GM12878 (cell line): ENCODE measurements at regions not wholly inside any gene's neighbourhood (a gene's known extent, or its start where the extent isn't known, plus 50 kb on each side); places are given as distances from the start of the nearest gene placed in this dataset.

Experiments
- ATAC-seq: fragments of 200-7000 bp; cut with Tn5 transposase; 3 replicates; pipeline ENCODE4 v1.9.1; 2020; ENCODE audit warnings: mild to moderate bottlenecking, moderate library complexity
- BruUV-seq: library from RNA; stranded (reverse); fragments of 400-500 nt; replicated peaks from 2 replicates; lab custom pipeline; 2021; lab: Mats Ljungman, UMichigan
- CTCF ChIA-PET: fragments of 300-600 bp; sonication (Branson Sonifier 250); formaldehyde crosslinking; extraction: SDS; loops from one replicate; lab custom pipeline; 2021; ENCODE audit warnings: inconsistent platforms; lab: Yijun Ruan, JAX
- POLR2A ChIA-PET: fragments of 350-600 bp; formaldehyde crosslinking; extraction: SDS; loops from one replicate; lab custom pipeline; 2021; ENCODE audit warnings: inconsistent platforms; lab: Charles Lee
- RAD21 ChIA-PET: fragments of 300-600 bp; sonication (Branson Sonifier 250); formaldehyde crosslinking; loops from one replicate; lab custom pipeline; 2023; ENCODE audit warnings: antibody characterized with exemption; ENCODE audit not compliant: unreplicated experiment; lab: Charles Lee
- SMC1A ChIA-PET: fragments of 300-600 bp; sonication (Branson Sonifier 250); formaldehyde crosslinking; loops from one replicate; lab custom pipeline; 2023; ENCODE audit not compliant: unreplicated experiment, uncharacterized antibody; lab: Charles Lee
- DNase-seq: peaks from one replicate; pipeline ENCODE4 v3.0.0-alpha.2; 2011; ENCODE audit warnings: low read depth, low spot score
- FAIRE-seq: peaks from 3 replicates; lab custom pipeline; 2011; peaks lifted over from hg19 to GRCh38; lab: Jason Lieb, UNC
- H2AFZ ChIP-seq: 2 replicates; pipeline ENCODE4 v1.6.0; 2011; ENCODE audit warnings: low read depth, low read length, control low read depth; ENCODE audit not compliant: control insufficient read depth
- H3K27ac ChIP-seq: 2 replicates; pipeline ENCODE4 v1.5.1; 2011; ENCODE audit warnings: control low read depth; ENCODE audit not compliant: control insufficient read depth, insufficient read depth
- H3K27me3 ChIP-seq, 2 experiments: replicated peaks in 1 of 2; 2 replicates each; pipeline versions ENCODE4 v1.6.0 to v1.6.1; 2011; ENCODE audit warnings: low read length in 1 of 2; ENCODE audit not compliant: control insufficient read depth in 2 of 2, insufficient read depth in 2 of 2
- H3K36me3 ChIP-seq, 2 experiments: 2 replicates each; pipeline ENCODE4 v1.5.1; 2011; ENCODE audit warnings: low read length in 1 of 2; ENCODE audit not compliant: control insufficient read depth in 2 of 2, insufficient read depth in 2 of 2
- H3K4me1 ChIP-seq: 2 replicates; pipeline ENCODE4 v1.6.1; 2011; ENCODE audit warnings: mild to moderate bottlenecking, low read length, moderate library complexity, mixed read lengths; ENCODE audit not compliant: control insufficient read depth, insufficient read depth
- H3K4me2 ChIP-seq: 2 replicates; pipeline ENCODE4 v1.6.0; 2011; ENCODE audit warnings: control low read depth; ENCODE audit not compliant: control insufficient read depth, insufficient read depth
- H3K4me3 ChIP-seq: fragments of 200-600 bp; sonication (generic); 2 replicates; pipeline ENCODE4 v1.5.1; 2016
- H3K79me2 ChIP-seq: 2 replicates; pipeline ENCODE4 v1.6.0; 2011; ENCODE audit warnings: low read length; ENCODE audit not compliant: control insufficient read depth, insufficient read depth
- H3K9ac ChIP-seq: 2 replicates; pipeline ENCODE4 v1.8.0; 2011; ENCODE audit warnings: low read length, control low read depth, mixed read lengths; ENCODE audit not compliant: control insufficient read depth, insufficient read depth
- H3K9me3 ChIP-seq: replicated peaks from 3 replicates; pipeline ENCODE4 v1.5.1; 2011; ENCODE audit warnings: mild to moderate bottlenecking, low read length; ENCODE audit not compliant: control insufficient read depth, insufficient read depth
- H4K20me1 ChIP-seq: 2 replicates; pipeline ENCODE4 v1.6.0; 2011; ENCODE audit not compliant: control insufficient read depth, insufficient read depth
- BHLHE40 ChIP-seq, 2 experiments: fragments of 450-650 bp in 1 of 2; IDR thresholded peaks; 2 replicates each; pipeline ENCODE4 v1.6.1; 2011 to 2017; ENCODE audit warnings: low read depth in 2 of 2, borderline replicate concordance in 1 of 2, improper control_type of control experiment in 1 of 2, low read length in 1 of 2, mild to moderate bottlenecking in 1 of 2
- CBX5 ChIP-seq: sonication (generic); IDR thresholded peaks from 2 replicates; pipeline ENCODE4 v1.6.1; 2016; ENCODE audit warnings: low read depth, moderate library complexity, mild to moderate bottlenecking, inconsistent platforms
- FOS ChIP-seq: IDR thresholded peaks from 3 replicates; pipeline ENCODE4 v1.6.1; 2011; ENCODE audit warnings: borderline replicate concordance; ENCODE audit not compliant: insufficient read length; ENCODE audit errors: extremely low read depth
- FOXM1 ChIP-seq: IDR thresholded peaks from 2 replicates; pipeline ENCODE4 v1.6.1; 2012; ENCODE audit warnings: low read depth, mild to moderate bottlenecking, inconsistent platforms, low read length, moderate library complexity
- HCFC1 ChIP-seq: fragments of 150-350 bp; IDR thresholded peaks from 2 replicates; pipeline ENCODE4 v1.6.1; 2014; ENCODE audit warnings: low read length
- IKZF1 ChIP-seq: fragments of 450-650 bp; conservative IDR thresholded peaks from 2 replicates; pipeline ENCODE4 v1.6.1; 2017; ENCODE audit warnings: antibody characterized with exemption, mild to moderate bottlenecking
- MTA3 ChIP-seq: IDR thresholded peaks from 2 replicates; pipeline ENCODE4 v1.6.1; 2012; ENCODE audit warnings: low read length, inconsistent platforms, borderline replicate concordance
- MYC ChIP-seq: IDR thresholded peaks from 2 replicates; pipeline ENCODE4 v1.6.1; 2011; ENCODE audit warnings: mild to moderate bottlenecking, low read length, moderate library complexity, inconsistent platforms; ENCODE audit not compliant: insufficient read depth, insufficient replicate concordance, insufficient read length, severe bottlenecking
- NR2F1 ChIP-seq: fragments of 450-650 bp; conservative IDR thresholded peaks from 2 replicates; pipeline ENCODE4 v1.6.1; 2017; ENCODE audit warnings: mild to moderate bottlenecking
- PAX8 ChIP-seq: fragments of 450-650 bp; IDR thresholded peaks from 2 replicates; pipeline ENCODE4 v1.6.1; 2017; ENCODE audit warnings: mild to moderate bottlenecking, moderate library complexity
- PML ChIP-seq: IDR thresholded peaks from 2 replicates; pipeline ENCODE4 v1.6.1; 2012; ENCODE audit warnings: low read length, inconsistent platforms
- POLR2AphosphoS2 ChIP-seq: IDR thresholded peaks from 2 replicates; pipeline ENCODE4 v1.6.1; 2011; ENCODE audit warnings: low read depth, mild to moderate bottlenecking, low read length, improper control_type of control experiment, moderate library complexity
- SP1 ChIP-seq: IDR thresholded peaks from one replicate; pipeline ENCODE4 v1.6.1; 2011; ENCODE audit warnings: low read depth, low read length
- SPI1 ChIP-seq: IDR thresholded peaks from 2 replicates; pipeline ENCODE4 v1.6.1; 2011; ENCODE audit warnings: low read depth, mild to moderate bottlenecking, low read length, moderate library complexity, borderline replicate concordance; ENCODE audit not compliant: insufficient read depth
- SREBF1 ChIP-seq: IDR thresholded peaks from 2 replicates; pipeline ENCODE4 v1.6.1; 2012; ENCODE audit warnings: mild to moderate bottlenecking, low read length
- SUZ12 ChIP-seq: fragments of 200-600 bp; sonication (generic); IDR thresholded peaks from one replicate; pipeline ENCODE4 v1.6.1; 2018; ENCODE audit warnings: antibody characterized with exemption, mild to moderate bottlenecking; ENCODE audit not compliant: unreplicated experiment
- ZSCAN29 ChIP-seq: fragments of 450-650 bp; IDR thresholded peaks from 2 replicates; pipeline ENCODE4 v1.6.1; 2017; ENCODE audit warnings: mild to moderate bottlenecking, moderate library complexity
- WGBS: methylation state at CpG from one replicate; pipeline ENCODE4 v1.1.6; 2016; ENCODE audit warnings: low lambda C conversion rate; ENCODE audit not compliant: insufficient replicate concordance, insufficient coverage; ENCODE audit errors: missing lambda C conversion rate; 5-methylcytosine and 5-hydroxymethylcytosine counted together
- in situ Hi-C: fragments of 300-500 bp; cut with MboI; formaldehyde crosslinking; loops from 9 replicates; pipeline ENCODE4 v1.14.3; 2018; ENCODE audit warnings: mixed read lengths
- intact Hi-C: fragments of 100-400 bp; cut with micrococcal nuclease; formaldehyde crosslinking; loops from one replicate; pipeline ENCODE4 v1.14.2; 2022; ENCODE audit not compliant: unreplicated experiment
- TF ChIP-seq, protein P1 (sequence below): fragments of 450-650 bp; IDR thresholded peaks from 2 replicates; pipeline ENCODE4 v1.6.1; 2016; ENCODE audit warnings: mild to moderate bottlenecking
- TF ChIP-seq, protein P2 (sequence below): IDR thresholded peaks from 2 replicates; pipeline ENCODE4 v1.6.1; 2012; ENCODE audit warnings: low read length, inconsistent platforms

DNA sequence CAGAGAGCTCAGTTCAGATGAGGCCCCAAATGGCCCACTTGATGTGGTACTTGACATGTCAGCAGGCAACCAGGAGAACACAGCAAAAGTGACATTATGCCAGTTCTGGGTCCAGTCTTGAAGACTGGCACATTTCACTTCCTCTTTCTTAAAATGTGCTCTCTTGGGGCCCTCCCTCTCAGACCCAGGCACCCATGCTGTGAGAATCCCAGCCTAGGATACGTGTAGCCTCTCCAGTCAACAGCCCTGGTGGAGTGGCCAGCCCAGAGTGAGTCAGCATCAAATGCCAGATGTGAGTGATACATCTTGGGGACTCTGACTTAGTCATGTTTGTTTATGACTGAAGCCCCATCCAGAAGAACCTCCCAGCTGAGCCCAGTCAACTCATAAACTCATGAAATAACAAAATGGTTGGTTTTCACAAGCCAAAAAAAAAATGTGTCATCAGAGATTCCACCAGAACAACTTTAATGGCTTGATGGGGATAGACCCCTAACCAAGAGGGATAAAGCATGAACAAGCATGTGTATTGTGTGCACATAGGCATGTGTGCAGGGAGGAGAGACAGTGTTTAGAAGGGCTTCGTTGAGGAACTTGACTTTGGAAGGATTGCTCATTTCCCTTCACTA lies 82.5 kb upstream of the TNRC6C start:
- H3K36me3 ChIP-seq: no peaks in the 10 kb centered on the region
- H3K27me3 ChIP-seq: peaks cover 0 to 4% of the 10 kb centered on the region in 2 experiments; a peak in 1 of 4 replicates
- H3K9me3 ChIP-seq: peaks cover 21% of the 10 kb centered on the region
- ChIA-PET RAD21 (no interaction called here), POLR2A (no interaction called here), SMC1A (no interaction called here), CTCF (interaction anchor here (1.6 kb wide), 1 partner anchor 9 kb away, joined by 3 read pairs; no protein-coding TSS in a partner anchor)
- WGBS: 18% methylated on average over 2 of the region's 2 CpGs
- ATAC-seq: peak; percentile 71
- TF ChIP-seq SUZ12 (no peak), CBX5 (0 out of 2 replicates have a peak, but pooled peaks have one; percentile 26), FOS (no peak), FOXM1 (no peak), SP1 (no peak), ZSCAN29 (no peak), NR2F1 (no peak), PAX8 (no peak), SPI1 (peak; percentile 87), SREBF1 (no peak), PML (no peak), BHLHE40 (IDR thresholded peaks at IDR 0.05; ENCODE audit: borderline replicate concordance in 1 of 2, low read depth in 2 of 2, low read length in 1 of 2) (no peak), MYC (no peak), IKZF1 (no peak), MTA3 (no peak), POLR2AphosphoS2 (no peak), HCFC1 (no peak)
- TF ChIP-seq, protein P1, sequence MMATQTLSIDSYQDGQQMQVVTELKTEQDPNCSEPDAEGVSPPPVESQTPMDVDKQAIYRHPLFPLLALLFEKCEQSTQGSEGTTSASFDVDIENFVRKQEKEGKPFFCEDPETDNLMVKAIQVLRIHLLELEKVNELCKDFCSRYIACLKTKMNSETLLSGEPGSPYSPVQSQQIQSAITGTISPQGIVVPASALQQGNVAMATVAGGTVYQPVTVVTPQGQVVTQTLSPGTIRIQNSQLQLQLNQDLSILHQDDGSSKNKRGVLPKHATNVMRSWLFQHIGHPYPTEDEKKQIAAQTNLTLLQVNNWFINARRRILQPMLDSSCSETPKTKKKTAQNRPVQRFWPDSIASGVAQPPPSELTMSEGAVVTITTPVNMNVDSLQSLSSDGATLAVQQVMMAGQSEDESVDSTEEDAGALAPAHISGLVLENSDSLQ: peak; percentile 20; the same call in 1 of the 2 replicates
- TF ChIP-seq, protein P2, sequence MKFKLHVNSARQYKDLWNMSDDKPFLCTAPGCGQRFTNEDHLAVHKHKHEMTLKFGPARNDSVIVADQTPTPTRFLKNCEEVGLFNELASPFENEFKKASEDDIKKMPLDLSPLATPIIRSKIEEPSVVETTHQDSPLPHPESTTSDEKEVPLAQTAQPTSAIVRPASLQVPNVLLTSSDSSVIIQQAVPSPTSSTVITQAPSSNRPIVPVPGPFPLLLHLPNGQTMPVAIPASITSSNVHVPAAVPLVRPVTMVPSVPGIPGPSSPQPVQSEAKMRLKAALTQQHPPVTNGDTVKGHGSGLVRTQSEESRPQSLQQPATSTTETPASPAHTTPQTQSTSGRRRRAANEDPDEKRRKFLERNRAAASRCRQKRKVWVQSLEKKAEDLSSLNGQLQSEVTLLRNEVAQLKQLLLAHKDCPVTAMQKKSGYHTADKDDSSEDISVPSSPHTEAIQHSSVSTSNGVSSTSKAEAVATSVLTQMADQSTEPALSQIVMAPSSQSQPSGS: no peak
- no peaks in the 10 kb centered on the region for H3K4me1 ChIP-seq
- no peak for DNase-seq
- H3K27ac ChIP-seq: no peak overlapping the region
- in situ Hi-C loops (no loop called here), intact Hi-C loops (no loop called here)
- no peak overlapping the region for H2AFZ ChIP-seq
- FAIRE-seq: no peak
- H3K4me3 ChIP-seq: no peak overlapping the region
- no peaks in the 10 kb centered on the region for H3K79me2 ChIP-seq
- H3K4me2 ChIP-seq: no peak overlapping the region
- no peak overlapping the region for H3K9ac ChIP-seq
- BruUV-seq: no TSS peak
- no peaks in the 10 kb centered on the region for H4K20me1 ChIP-seq
